Fibroblast of lung (primary cell): ENCODE measurements at regions not wholly inside any gene's neighbourhood (a gene's known extent, or its start where the extent isn't known, plus 50 kb on each side); places are given as distances from the start of the nearest gene placed in this dataset.

Source experiments
- CTCF ChIP-seq, 2 donors: IDR thresholded peaks in 1 of 2; conservative IDR thresholded peaks in 1 of 2; 1 replicate in 1 of 2; 2 replicates in 1 of 2; pipeline ENCODE4 v1.5.1; 2011 to 2012; ENCODE audit warnings: low read length in 2 of 2, control low read depth in 1 of 2, inconsistent platforms in 1 of 2, low read depth in 1 of 2, mild to moderate bottlenecking in 1 of 2
- EZH2 ChIP-seq: IDR thresholded peaks from 2 replicates; pipeline ENCODE4 v1.5.1; 2012; ENCODE audit warnings: low read length, control low read depth, mild to moderate bottlenecking; ENCODE audit errors: missing control alignments

GRCh38 chr2:52107124-52107523 is 1075.2 kb upstream of the NRXN1 start:
- no peak for TF ChIP-seq CTCF (conservative IDR thresholded peaks at IDR 0.05 in 1 of 2, IDR thresholded peaks at IDR 0.05 in 1 of 2; ENCODE audit: low read depth in 1 of 2, low read length in 2 of 2)
- TF ChIP-seq EZH2 = no peak
